Central memory CD8-positive, alpha-beta T cell (primary cell): ENCODE measurements at regions not wholly inside any gene's neighbourhood (a gene's known extent, or its start where the extent isn't known, plus 50 kb on each side); places are given as distances from the start of the nearest gene placed in this dataset.
"Not testable (repeated sequence)": the region's sequence is repeated elsewhere in the genome, so short reads cannot be mapped to it uniquely, and the experiment has no call there.

Source experiments
- ATAC-seq: fragments of 150-1000 bp; cut with Tn5 transposase; replicated peaks from 2 replicates; pipeline ENCODE4 v1.10.0; 2022; ENCODE audit warnings: mild to moderate bottlenecking, moderate FRiP score, moderate number of reproducible peaks; ENCODE audit not compliant: poor library complexity, severe bottlenecking; ENCODE audit errors: extremely low read depth
- DNase-seq, 2 donors: peaks; one replicate each; pipeline ENCODE4 v3.0.0; 2021; ENCODE audit warnings: low spot score in 2 of 2
- H3K27ac Mint-ChIP-seq: one replicate; pipeline ENCODE4 v1.8.0; 2022; ENCODE audit warnings: low read depth, mild to moderate bottlenecking, moderate library complexity, mixed read lengths
- H3K27me3 Mint-ChIP-seq: one replicate; pipeline ENCODE4 v1.8.0; 2022; ENCODE audit warnings: mixed read lengths
- H3K36me3 Mint-ChIP-seq: one replicate; pipeline ENCODE4 v1.8.0; 2022; ENCODE audit warnings: mild to moderate bottlenecking, moderate library complexity, mixed read lengths; ENCODE audit not compliant: insufficient read depth
- H3K4me1 Mint-ChIP-seq: one replicate; pipeline ENCODE4 v1.8.0; 2022; ENCODE audit warnings: mixed read lengths
- H3K4me3 Mint-ChIP-seq: one replicate; pipeline ENCODE4 v1.8.0; 2022; ENCODE audit warnings: mild to moderate bottlenecking, moderate library complexity, mixed read lengths
- H3K9me3 Mint-ChIP-seq: one replicate; pipeline ENCODE4 v1.8.0; 2022; ENCODE audit warnings: mixed read lengths

- not testable (repeated sequence) for H3K36me3 Mint-ChIP-seq, DNase-seq, ATAC-seq, H3K27me3 Mint-ChIP-seq, H3K4me3 Mint-ChIP-seq, H3K9me3 Mint-ChIP-seq, H3K27ac Mint-ChIP-seq, H3K4me1 Mint-ChIP-seq
These were observed 458.2 kb upstream of the GRM7 start for GRCh38 chr3:6402666-6403065.

- not testable (repeated sequence) for H3K36me3 Mint-ChIP-seq, DNase-seq, ATAC-seq, H3K27ac Mint-ChIP-seq, H3K4me3 Mint-ChIP-seq, H3K9me3 Mint-ChIP-seq, H3K27me3 Mint-ChIP-seq, H3K4me1 Mint-ChIP-seq
These were observed 454.0 kb upstream of the GRM7 start for GRCh38 chr3:6406923-6407322.

- H3K27ac Mint-ChIP-seq = no peak overlapping the region
- no peaks in the 10 kb centered on the region for H3K36me3 Mint-ChIP-seq
- H3K9me3 Mint-ChIP-seq = peaks cover 9% of the 10 kb centered on the region
- no peak for ATAC-seq
- H3K4me3 Mint-ChIP-seq = no peak overlapping the region
- no peaks in the 10 kb centered on the region for H3K4me1 Mint-ChIP-seq
- no peak for DNase-seq
- H3K27me3 Mint-ChIP-seq = no peaks in the 10 kb centered on the region
These were observed 444.8 kb upstream of the GRM7 start for GRCh38 chr3:6416049-6416661.

GRCh38 chr3:6417174-6417573, 443.7 kb upstream of the GRM7 start:
- DNase-seq = no peak
- Mint-ChIP-seq H3K4me3 (no peak overlapping the region), H3K4me1 (no peaks in the 10 kb centered on the region), H3K27ac (no peak overlapping the region), H3K9me3 (peaks cover 9% of the 10 kb centered on the region), H3K27me3 (no peaks in the 10 kb centered on the region), H3K36me3 (no peaks in the 10 kb centered on the region)
- ATAC-seq = no peak

GRCh38 chr3:6418485-6418884, 442.4 kb upstream of the GRM7 start:
- Mint-ChIP-seq H3K36me3 (no peaks in the 10 kb centered on the region), H3K27ac (no peak overlapping the region)
- ATAC-seq = no peak

GRCh38 chr3:6421666-6422445, 439.1 kb upstream of the GRM7 start:
- H3K9me3 Mint-ChIP-seq = peaks cover 14% of the 10 kb centered on the region
- H3K27me3 Mint-ChIP-seq = no peaks in the 10 kb centered on the region
- H3K4me3 Mint-ChIP-seq = no peak overlapping the region
- no peak for DNase-seq
- H3K4me1 Mint-ChIP-seq = no peaks in the 10 kb centered on the region
- no peak for ATAC-seq
- no peak overlapping the region for H3K27ac Mint-ChIP-seq
- H3K36me3 Mint-ChIP-seq = no peaks in the 10 kb centered on the region

More at GRCh38 chr3:6418485-6418884, 442.4 kb upstream of the GRM7 start:
- Mint-ChIP-seq H3K4me3 (no peak overlapping the region), H3K27me3 (no peaks in the 10 kb centered on the region), H3K9me3 (peaks cover 4% of the 10 kb centered on the region), H3K4me1 (no peaks in the 10 kb centered on the region)
- no peak for DNase-seq

- no peaks in the 10 kb centered on the region for H3K27me3 Mint-ChIP-seq
- ATAC-seq (no peak), DNase-seq (no peak)
- H3K9me3 Mint-ChIP-seq = peaks cover 27% of the 10 kb centered on the region
- H3K27ac Mint-ChIP-seq = no peak overlapping the region
- H3K4me3 Mint-ChIP-seq = no peak overlapping the region
- H3K36me3 Mint-ChIP-seq = no peaks in the 10 kb centered on the region
- no peaks in the 10 kb centered on the region for H3K4me1 Mint-ChIP-seq
These were observed 435.6 kb upstream of the GRM7 start for GRCh38 chr3:6425289-6425820.

- peaks cover 31% of the 10 kb centered on the region for H3K9me3 Mint-ChIP-seq
- ATAC-seq, H3K27ac Mint-ChIP-seq, H3K27me3 Mint-ChIP-seq, DNase-seq, H3K4me1 Mint-ChIP-seq, H3K4me3 Mint-ChIP-seq, H3K36me3 Mint-ChIP-seq: not testable (repeated sequence)
These were observed 432.6 kb upstream of the GRM7 start for GRCh38 chr3:6428276-6428675.

GRCh38 chr3:6435951-6436350, 425.0 kb upstream of the GRM7 start:
- Mint-ChIP-seq H3K4me1 (no peaks in the 10 kb centered on the region), H3K9me3 (peaks cover 32% of the 10 kb centered on the region), H3K4me3 (no peak overlapping the region), H3K36me3 (no peaks in the 10 kb centered on the region), H3K27me3 (no peaks in the 10 kb centered on the region), H3K27ac (no peak overlapping the region)
- no peak for ATAC-seq
- DNase-seq = no peak

- H3K9me3 Mint-ChIP-seq = peaks cover 37% of the 10 kb centered on the region
- ATAC-seq (no peak), DNase-seq (no peak)
- no peak overlapping the region for H3K4me3 Mint-ChIP-seq
- no peaks in the 10 kb centered on the region for H3K27me3 Mint-ChIP-seq
- H3K27ac Mint-ChIP-seq = no peak overlapping the region
- H3K36me3 Mint-ChIP-seq = no peaks in the 10 kb centered on the region
- H3K4me1 Mint-ChIP-seq = no peaks in the 10 kb centered on the region
These were observed 423.3 kb upstream of the GRM7 start for GRCh38 chr3:6437631-6438030.

- no peaks in the 10 kb centered on the region for H3K27me3 Mint-ChIP-seq
These were observed 422.9 kb upstream of the GRM7 start for GRCh38 chr3:6438031-6438430.

GRCh38 chr3:6439226-6439625, 421.7 kb upstream of the GRM7 start:
- Mint-ChIP-seq H3K4me1 (no peaks in the 10 kb centered on the region), H3K36me3 (no peaks in the 10 kb centered on the region), H3K9me3 (peaks cover 23% of the 10 kb centered on the region), H3K27me3 (no peaks in the 10 kb centered on the region), H3K4me3 (no peak overlapping the region), H3K27ac (no peak overlapping the region)
- ATAC-seq = no peak
- DNase-seq = no peak

More at GRCh38 chr3:6438031-6438430, 422.9 kb upstream of the GRM7 start:
- Mint-ChIP-seq H3K36me3 (no peaks in the 10 kb centered on the region), H3K4me3 (no peak overlapping the region), H3K27ac (no peak overlapping the region), H3K9me3 (peaks cover 35% of the 10 kb centered on the region), H3K4me1 (no peaks in the 10 kb centered on the region)
- ATAC-seq (no peak), DNase-seq (no peak)

- Mint-ChIP-seq H3K27me3 (no peaks in the 10 kb centered on the region), H3K9me3 (peaks cover 24% of the 10 kb centered on the region), H3K27ac (no peak overlapping the region), H3K4me3 (no peak overlapping the region), H3K4me1 (no peaks in the 10 kb centered on the region), H3K36me3 (no peaks in the 10 kb centered on the region)
- ATAC-seq (no peak), DNase-seq (no peak)
These were observed 421.1 kb upstream of the GRM7 start for GRCh38 chr3:6439824-6440223.
